CD14-positive monocyte (primary cell): ENCODE measurements at regions not wholly inside any gene's neighbourhood (a gene's known extent, or its start where the extent isn't known, plus 50 kb on each side); places are given as distances from the start of the nearest gene placed in this dataset.

Source experiments
- DNase-seq, 3 donors: peaks; one replicate each; pipeline ENCODE4 v3.0.0-alpha.2; 2011 to 2022
- H2AFZ ChIP-seq: 2 replicates; pipeline ENCODE4 v1.6.0; 2012; ENCODE audit warnings: mild to moderate bottlenecking, low read depth, low read length, inconsistent platforms; ENCODE audit not compliant: insufficient read depth, poor library complexity, severe bottlenecking
- H3K27ac ChIP-seq, 2 donors: 1 replicate in 1 of 2; 2 replicates in 1 of 2; pipeline ENCODE4 v1.5.1; 2012 to 2013; ENCODE audit warnings: low read length in 2 of 2, control low read depth in 1 of 2, inconsistent platforms in 1 of 2, low read depth in 1 of 2, mild to moderate bottlenecking in 1 of 2
- H3K27me3 ChIP-seq, 2 donors: one replicate each; pipeline versions ENCODE4 v1.6.0 to v1.6.1; 2011 to 2013; ENCODE audit warnings: low read length in 2 of 2; ENCODE audit not compliant: control insufficient read depth in 2 of 2, insufficient read depth in 2 of 2
- H3K36me3 ChIP-seq, 2 donors: replicated peaks in 1 of 2; 1 replicate in 1 of 2; 2 replicates in 1 of 2; pipeline versions ENCODE4 v1.5.1 to v1.6.1; 2012 to 2013; ENCODE audit warnings: low read length in 2 of 2, control low read depth in 1 of 2, inconsistent platforms in 1 of 2, mild to moderate bottlenecking in 1 of 2; ENCODE audit not compliant: insufficient read depth in 2 of 2, control insufficient read depth in 1 of 2
- H3K4me1 ChIP-seq, 2 donors: 1 replicate in 1 of 2; 2 replicates in 1 of 2; pipeline versions ENCODE4 v1.5.1 to v1.6.1; 2012 to 2013; ENCODE audit warnings: low read length in 2 of 2, control low read depth in 1 of 2, inconsistent platforms in 1 of 2, mild to moderate bottlenecking in 1 of 2, moderate library complexity in 1 of 2; ENCODE audit not compliant: insufficient read depth in 2 of 2, control insufficient read depth in 1 of 2
- H3K4me2 ChIP-seq: replicated peaks from 2 replicates; pipeline ENCODE3; 2012; ENCODE audit warnings: low read length, moderate library complexity, mild to moderate bottlenecking; ENCODE audit not compliant: poor library complexity, severe bottlenecking; ENCODE audit errors: extremely low read depth
- H3K4me3 ChIP-seq, 3 experiments: fragments of 200-600 bp in 1 of 3; sonication (generic) in 1 of 3; replicated peaks in 1 of 3; 1 replicate in 2 of 3; 2 replicates in 1 of 3; pipeline ENCODE4 v1.5.1; 2011 to 2013; ENCODE audit warnings: low read length in 3 of 3, mild to moderate bottlenecking in 3 of 3, control low read depth in 2 of 3, low read depth in 2 of 3, inconsistent platforms in 1 of 3, moderate library complexity in 1 of 3
- H3K79me2 ChIP-seq: 2 replicates; pipeline ENCODE4 v1.6.0; 2012; ENCODE audit warnings: mild to moderate bottlenecking, control low read depth, inconsistent platforms, low read length, moderate library complexity; ENCODE audit not compliant: insufficient read depth
- H3K9ac ChIP-seq: 2 replicates; pipeline ENCODE4 v1.6.0; 2017; ENCODE audit warnings: low read length, mild to moderate bottlenecking; ENCODE audit not compliant: insufficient read depth, poor library complexity, severe bottlenecking
- H3K9me3 ChIP-seq, 2 donors: replicated peaks in 1 of 2; 1 replicate in 1 of 2; 2 replicates in 1 of 2; pipeline versions ENCODE4 v1.5.1 to v1.6.1; 2012 to 2013; ENCODE audit warnings: low read length in 2 of 2, control low read depth in 1 of 2; ENCODE audit not compliant: control insufficient read depth in 1 of 2, insufficient read depth in 1 of 2
- H4K20me1 ChIP-seq: 2 replicates; pipeline ENCODE4 v1.6.0; 2012; ENCODE audit warnings: mild to moderate bottlenecking, low read length, control low read depth, moderate library complexity; ENCODE audit not compliant: insufficient read depth
- H3K27ac Mint-ChIP-seq, 7 donors: one replicate each; pipeline ENCODE4 v1.8.0; 2020; ENCODE audit warnings: mild to moderate bottlenecking in 7 of 7, mixed read lengths in 7 of 7, moderate library complexity in 6 of 7, inconsistent platforms in 2 of 7
- H3K27me3 Mint-ChIP-seq, 3 donors: one replicate each; pipeline ENCODE4 v1.8.0; 2021 to 2022; ENCODE audit warnings: low read depth in 3 of 3, mild to moderate bottlenecking in 3 of 3, mixed read lengths in 3 of 3, moderate library complexity in 3 of 3, inconsistent platforms in 1 of 3
- H3K36me3 Mint-ChIP-seq, 2 donors: one replicate each; pipeline ENCODE4 v1.8.0; 2020; ENCODE audit warnings: mixed read lengths in 2 of 2, inconsistent platforms in 1 of 2, mild to moderate bottlenecking in 1 of 2
- H3K4me1 Mint-ChIP-seq: one replicate; pipeline ENCODE4 v1.8.0; 2020; ENCODE audit warnings: mild to moderate bottlenecking, mixed read lengths
- H3K4me3 Mint-ChIP-seq, 2 donors: one replicate each; pipeline ENCODE4 v1.8.0; 2020; ENCODE audit warnings: mild to moderate bottlenecking in 2 of 2, mixed read lengths in 2 of 2, moderate library complexity in 1 of 2
- H3K9me3 Mint-ChIP-seq, 7 donors: one replicate each; pipeline ENCODE4 v1.8.0; 2020 to 2022; ENCODE audit warnings: mixed read lengths in 7 of 7, mild to moderate bottlenecking in 6 of 7, moderate library complexity in 6 of 7, inconsistent platforms in 2 of 7
- WGBS: methylation state at CpG from one replicate; pipeline ENCODE4 v1.1.5; 2013; ENCODE audit warnings: missing lambda C conversion rate; ENCODE audit not compliant: insufficient coverage; 5-methylcytosine and 5-hydroxymethylcytosine counted together
- intact Hi-C, 2 donors: fragments of 100-400 bp; cut with micrococcal nuclease; formaldehyde crosslinking; loops; one replicate each; pipeline versions ENCODE4 v1.15.0 to v1.15.1; 2023
- TF ChIP-seq, protein P1 (sequence below): fragments of 200-600 bp; IDR thresholded peaks from one replicate; pipeline ENCODE4 v1.8.0; 2022; ENCODE audit warnings: antibody characterized with exemption, mild to moderate bottlenecking

DNA sequence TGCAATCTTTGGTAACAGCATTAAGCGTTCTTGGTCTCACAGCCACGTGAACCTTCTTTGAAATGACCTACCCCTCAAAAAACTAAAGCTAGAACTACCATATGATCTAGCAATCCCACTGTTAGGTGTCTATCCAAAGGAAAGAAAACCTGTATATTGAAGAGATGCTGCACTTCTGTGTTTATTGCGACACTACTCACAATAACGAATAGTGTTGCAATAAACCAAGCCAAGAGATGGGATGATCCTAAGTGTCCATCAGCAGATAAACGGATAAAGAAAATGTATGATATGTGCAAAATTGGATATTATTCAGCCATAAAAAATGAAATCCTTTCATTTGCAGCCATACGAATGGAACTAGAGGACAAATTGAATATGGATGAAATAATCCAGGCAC lies 637.9 kb downstream of the EFNB2 start:
- peaks cover 10 to 11% of the 10 kb centered on the region in 2 donors for H3K9me3 ChIP-seq
- Mint-ChIP-seq H3K9me3 (peaks cover 0 to 13% (median 9%) of the 10 kb centered on the region in 7 donors), H3K4me1 (no peaks in the 10 kb centered on the region), H3K36me3 (no peaks in the 10 kb centered on the region), H3K4me3 (no peak overlapping the region), H3K27me3 (no peaks in the 10 kb centered on the region), H3K27ac (no peak overlapping the region)
- intact Hi-C loops, result no loop called here
- no peaks in the 10 kb centered on the region for H3K27me3 ChIP-seq
- no peak overlapping the region for H2AFZ ChIP-seq
- no peaks in the 10 kb centered on the region for H4K20me1 ChIP-seq
- no peak overlapping the region for H3K9ac ChIP-seq
- no peak for DNase-seq
- H3K4me3 ChIP-seq, result no peak overlapping the region
- no peak overlapping the region for H3K27ac ChIP-seq
- H3K36me3 ChIP-seq, result no peaks in the 10 kb centered on the region
- H3K4me1 ChIP-seq, result no peaks in the 10 kb centered on the region
- H3K79me2 ChIP-seq, result no peaks in the 10 kb centered on the region
- no peak overlapping the region for H3K4me2 ChIP-seq
- TF ChIP-seq, protein P1, sequence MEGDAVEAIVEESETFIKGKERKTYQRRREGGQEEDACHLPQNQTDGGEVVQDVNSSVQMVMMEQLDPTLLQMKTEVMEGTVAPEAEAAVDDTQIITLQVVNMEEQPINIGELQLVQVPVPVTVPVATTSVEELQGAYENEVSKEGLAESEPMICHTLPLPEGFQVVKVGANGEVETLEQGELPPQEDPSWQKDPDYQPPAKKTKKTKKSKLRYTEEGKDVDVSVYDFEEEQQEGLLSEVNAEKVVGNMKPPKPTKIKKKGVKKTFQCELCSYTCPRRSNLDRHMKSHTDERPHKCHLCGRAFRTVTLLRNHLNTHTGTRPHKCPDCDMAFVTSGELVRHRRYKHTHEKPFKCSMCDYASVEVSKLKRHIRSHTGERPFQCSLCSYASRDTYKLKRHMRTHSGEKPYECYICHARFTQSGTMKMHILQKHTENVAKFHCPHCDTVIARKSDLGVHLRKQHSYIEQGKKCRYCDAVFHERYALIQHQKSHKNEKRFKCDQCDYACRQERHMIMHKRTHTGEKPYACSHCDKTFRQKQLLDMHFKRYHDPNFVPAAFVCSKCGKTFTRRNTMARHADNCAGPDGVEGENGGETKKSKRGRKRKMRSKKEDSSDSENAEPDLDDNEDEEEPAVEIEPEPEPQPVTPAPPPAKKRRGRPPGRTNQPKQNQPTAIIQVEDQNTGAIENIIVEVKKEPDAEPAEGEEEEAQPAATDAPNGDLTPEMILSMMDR, result no peak
- WGBS, result 76% methylated on average over 2 of the region's 6 CpGs

DNA sequence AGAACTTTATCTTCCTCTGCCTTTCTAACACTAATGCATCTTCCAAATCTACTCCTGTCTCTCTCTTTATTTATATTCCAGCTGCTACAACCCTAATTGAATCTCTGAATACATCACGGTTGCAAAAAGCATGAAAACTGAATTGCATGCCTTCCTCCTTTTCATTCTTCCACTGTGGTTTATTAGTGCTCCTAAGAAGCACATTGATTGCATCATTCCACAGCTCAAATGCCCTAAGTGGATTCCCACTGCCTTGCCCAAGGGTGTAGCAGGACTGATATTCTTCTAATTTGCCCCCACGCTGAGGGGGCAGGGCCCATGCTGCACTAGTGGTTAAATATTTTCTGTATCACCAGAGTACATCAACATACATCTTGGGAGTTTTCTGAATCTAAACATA lies 640.8 kb downstream of the EFNB2 start:
- no peaks in the 10 kb centered on the region for H4K20me1 ChIP-seq
- H3K4me2 ChIP-seq, result no peak overlapping the region
- H2AFZ ChIP-seq, result no peak overlapping the region
- H3K36me3 ChIP-seq, result no peaks in the 10 kb centered on the region
- H3K27ac ChIP-seq, result no peak overlapping the region
- H3K9me3 ChIP-seq, result peaks cover 15 to 19% of the 10 kb centered on the region in 2 donors
- H3K4me1 Mint-ChIP-seq, result no peaks in the 10 kb centered on the region
- no peak overlapping the region for H3K9ac ChIP-seq
- no peak overlapping the region for H3K4me3 Mint-ChIP-seq
- no peak for DNase-seq
- H3K4me3 ChIP-seq, result no peak overlapping the region
- 86% methylated on average over 1 of the region's 2 CpGs for WGBS
- TF ChIP-seq, protein P1, result no peak
- intact Hi-C loops, result no loop called here
- no peaks in the 10 kb centered on the region for H3K36me3 Mint-ChIP-seq
- H3K4me1 ChIP-seq, result no peaks in the 10 kb centered on the region
- no peaks in the 10 kb centered on the region for H3K27me3 Mint-ChIP-seq
- peaks cover 6 to 14% (median 13%) of the 10 kb centered on the region in 7 donors for H3K9me3 Mint-ChIP-seq
- no peak overlapping the region for H3K27ac Mint-ChIP-seq
- no peaks in the 10 kb centered on the region for H3K27me3 ChIP-seq
- H3K79me2 ChIP-seq, result no peaks in the 10 kb centered on the region
